ENCODE measurements at regions not wholly inside any gene's neighbourhood (a gene's known extent, or its start where the extent isn't known, plus 50 kb on each side); places are given as distances from the start of the nearest gene placed in this dataset.

DNA sequence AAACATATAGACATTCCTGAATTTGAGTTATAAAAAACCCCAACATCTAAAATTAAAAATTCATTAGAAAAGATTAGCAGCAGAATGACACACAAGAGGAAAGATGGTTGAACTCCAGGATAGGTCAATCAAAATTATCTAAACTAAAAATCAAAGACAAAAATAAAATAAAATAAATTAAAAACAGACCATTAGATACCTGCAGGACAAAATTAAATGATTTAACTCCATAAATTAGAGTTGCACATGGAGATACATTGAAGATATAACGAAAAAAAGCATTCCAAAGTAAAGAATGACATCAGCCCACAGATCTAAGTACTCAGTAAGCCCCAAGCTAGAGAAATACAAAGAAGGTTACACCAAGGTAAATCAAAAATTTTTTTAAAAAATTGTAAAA lies 226.1 kb upstream of the SORCS1 start:
- no peak for DNase-seq (ENCODE audit: extremely low spot score)
- Histone ChIP-seq H3K4me3 (ENCODE audit: low read depth, low read length) (no peak overlapping the region), H3K27ac (ENCODE audit: low read depth) (no peak overlapping the region), H3K4me1 (ENCODE audit: insufficient read depth) (no peaks in the 10 kb centered on the region), H3K36me3 (ENCODE audit: insufficient read depth) (no peaks in the 10 kb centered on the region)
- WGBS: 90% methylated on average over 1 of the region's 1 CpG

DNA sequence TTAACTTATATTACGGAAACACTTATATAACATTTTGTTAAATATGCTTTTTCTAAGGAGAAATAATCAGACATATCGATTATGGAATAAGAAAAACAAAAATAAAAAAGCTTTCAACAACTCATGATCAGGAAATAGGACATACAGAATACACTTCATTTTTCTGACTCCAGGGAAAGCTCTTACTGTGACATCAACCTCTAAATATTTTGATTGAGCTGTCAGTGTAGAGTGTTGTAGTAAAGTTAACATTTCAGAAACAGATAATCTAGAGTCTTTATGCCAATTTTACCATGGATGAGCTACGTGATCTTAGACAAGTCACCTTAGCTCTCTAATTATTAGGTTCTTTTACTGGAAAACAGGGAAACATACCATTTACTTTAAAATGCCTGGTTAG lies 218.9 kb upstream of the SORCS1 start:
- H3K4me3 ChIP-seq (ENCODE audit: low read depth, low read length): no peak overlapping the region
- H3K4me1 ChIP-seq (ENCODE audit: insufficient read depth): no peaks in the 10 kb centered on the region
- WGBS: 88% methylated on average over 3 of the region's 3 CpGs
- H3K36me3 ChIP-seq (ENCODE audit: insufficient read depth): no peaks in the 10 kb centered on the region
- no peak overlapping the region for H3K27ac ChIP-seq (ENCODE audit: low read depth)
- no peak for DNase-seq (ENCODE audit: extremely low spot score)

DNA sequence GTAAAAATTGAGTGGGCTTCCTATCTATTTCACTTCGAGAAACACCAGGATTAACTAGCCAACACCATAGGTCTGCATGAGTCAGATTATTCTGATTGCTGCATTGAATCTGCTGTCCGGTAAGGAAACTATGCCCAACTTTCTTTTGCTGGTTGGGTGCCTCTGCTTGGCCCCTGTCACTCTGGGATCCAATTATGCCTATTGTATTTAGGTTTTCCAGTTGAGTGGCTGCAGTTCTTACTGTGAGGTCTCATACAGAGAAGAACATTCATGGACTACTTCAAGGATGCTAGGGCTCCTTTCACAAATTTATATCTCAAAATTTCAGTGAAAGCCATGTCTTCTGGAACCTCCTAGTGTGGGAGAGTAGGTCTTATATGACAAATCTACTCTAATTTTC lies 215.1 kb upstream of the SORCS1 start:
- Histone ChIP-seq H3K4me1 (ENCODE audit: insufficient read depth) (no peaks in the 10 kb centered on the region), H3K36me3 (ENCODE audit: insufficient read depth) (no peaks in the 10 kb centered on the region), H3K27ac (ENCODE audit: low read depth) (no peak overlapping the region), H3K4me3 (ENCODE audit: low read depth, low read length) (no peak overlapping the region)
- WGBS: 88% methylated on average over 2 of the region's 2 CpGs
- DNase-seq (ENCODE audit: extremely low spot score): no peak

DNA sequence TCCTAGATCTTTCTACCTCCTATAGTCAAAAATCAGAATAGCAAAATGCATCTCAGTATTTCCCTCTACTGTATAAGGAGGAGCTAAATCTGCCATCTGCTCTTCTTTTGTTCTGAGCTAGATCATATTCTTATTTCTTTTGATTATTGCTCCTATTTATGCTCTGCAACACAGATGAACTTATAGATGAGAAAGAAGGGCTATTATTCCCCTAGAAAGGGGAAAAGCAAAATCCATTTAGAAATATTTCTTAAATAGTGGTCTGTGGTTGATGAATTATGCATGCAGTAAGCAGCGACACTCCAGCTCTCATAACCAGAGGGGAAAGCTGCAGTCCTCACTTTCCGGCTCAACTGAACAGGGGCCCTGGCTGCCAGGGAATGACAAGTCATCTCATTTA lies 207.3 kb upstream of the SORCS1 start:
- Histone ChIP-seq H3K36me3 (ENCODE audit: insufficient read depth) (no peaks in the 10 kb centered on the region), H3K27ac (ENCODE audit: low read depth) (no peak overlapping the region), H3K4me1 (ENCODE audit: insufficient read depth) (no peaks in the 10 kb centered on the region), H3K4me3 (ENCODE audit: low read depth, low read length) (no peak overlapping the region)
- no peak for DNase-seq (ENCODE audit: extremely low spot score)
- WGBS: 86% methylated on average over 2 of the region's 2 CpGs

DNA sequence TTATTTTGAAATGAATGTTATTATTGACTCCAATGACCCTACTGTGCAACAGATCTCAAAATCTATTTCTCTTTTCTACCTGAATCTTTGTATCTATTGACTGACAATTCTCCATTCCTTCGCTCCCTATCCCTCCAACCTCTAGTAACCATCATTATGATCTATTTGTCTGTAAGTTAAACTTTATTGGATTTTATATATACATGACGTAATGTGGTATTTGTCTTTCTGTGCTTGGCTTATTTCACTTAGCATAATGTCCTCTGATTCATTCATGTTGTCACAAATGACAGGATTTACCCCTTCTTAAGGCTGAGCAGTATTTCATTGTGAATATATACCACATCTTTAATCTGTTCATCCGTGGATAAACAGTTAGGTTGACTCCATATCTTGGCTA lies 200.4 kb upstream of the SORCS1 start:
- DNase-seq (ENCODE audit: extremely low spot score): no peak
- no peaks in the 10 kb centered on the region for H3K4me1 ChIP-seq (ENCODE audit: insufficient read depth)
- H3K27ac ChIP-seq (ENCODE audit: low read depth): no peak overlapping the region
- no peaks in the 10 kb centered on the region for H3K36me3 ChIP-seq (ENCODE audit: insufficient read depth)
- no peak overlapping the region for H3K4me3 ChIP-seq (ENCODE audit: low read depth, low read length)
- 84% methylated on average over 3 of the region's 3 CpGs for WGBS

DNA sequence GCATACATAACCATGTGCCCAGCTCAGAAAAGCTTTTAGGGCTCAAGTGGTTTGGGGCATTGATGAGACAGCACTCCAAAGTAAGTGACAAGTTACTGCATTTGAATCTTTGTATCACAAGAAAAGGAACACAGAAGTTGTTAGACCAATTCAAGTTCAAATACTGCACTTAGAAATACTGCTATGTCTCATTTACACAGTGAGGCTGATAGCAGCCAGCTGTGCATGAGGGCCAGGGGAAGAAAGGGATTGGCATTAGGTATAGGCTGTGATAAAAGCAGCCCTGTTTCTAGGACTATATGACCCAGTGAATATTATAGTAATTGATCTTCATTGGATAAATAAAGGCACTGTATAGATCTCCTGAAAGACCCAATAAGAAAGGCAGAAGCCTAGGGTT lies 197.8 kb upstream of the SORCS1 start:
- Histone ChIP-seq H3K4me3 (ENCODE audit: low read depth, low read length) (no peak overlapping the region), H3K27ac (ENCODE audit: low read depth) (no peak overlapping the region), H3K4me1 (ENCODE audit: insufficient read depth) (no peaks in the 10 kb centered on the region), H3K36me3 (ENCODE audit: insufficient read depth) (no peaks in the 10 kb centered on the region)
- no peak for DNase-seq (ENCODE audit: extremely low spot score)

DNA sequence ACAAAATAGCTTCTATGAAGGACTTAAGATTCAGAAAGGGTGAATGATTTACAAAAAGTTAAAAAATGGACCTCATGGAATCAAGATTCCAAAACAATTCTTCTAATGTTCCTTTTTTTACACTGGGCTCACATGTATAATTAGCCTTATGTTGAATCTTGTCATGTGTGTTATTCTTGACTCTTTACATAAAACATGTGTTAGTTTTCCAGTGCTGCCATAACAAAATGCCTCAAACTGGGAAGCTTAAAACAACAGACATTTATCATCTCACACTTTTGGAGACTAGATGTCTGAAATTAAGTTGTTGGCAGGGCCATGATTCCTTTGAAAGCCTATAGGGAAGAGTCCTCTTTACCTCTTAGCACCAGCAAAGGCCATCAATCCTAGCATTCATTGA lies 192.5 kb upstream of the SORCS1 start:
- DNase-seq (ENCODE audit: extremely low spot score): no peak
- H3K4me1 ChIP-seq (ENCODE audit: insufficient read depth): no peaks in the 10 kb centered on the region
- H3K4me3 ChIP-seq (ENCODE audit: low read depth, low read length): no peak overlapping the region
- H3K27ac ChIP-seq (ENCODE audit: low read depth): no peak overlapping the region
- no peaks in the 10 kb centered on the region for H3K36me3 ChIP-seq (ENCODE audit: insufficient read depth)

DNA sequence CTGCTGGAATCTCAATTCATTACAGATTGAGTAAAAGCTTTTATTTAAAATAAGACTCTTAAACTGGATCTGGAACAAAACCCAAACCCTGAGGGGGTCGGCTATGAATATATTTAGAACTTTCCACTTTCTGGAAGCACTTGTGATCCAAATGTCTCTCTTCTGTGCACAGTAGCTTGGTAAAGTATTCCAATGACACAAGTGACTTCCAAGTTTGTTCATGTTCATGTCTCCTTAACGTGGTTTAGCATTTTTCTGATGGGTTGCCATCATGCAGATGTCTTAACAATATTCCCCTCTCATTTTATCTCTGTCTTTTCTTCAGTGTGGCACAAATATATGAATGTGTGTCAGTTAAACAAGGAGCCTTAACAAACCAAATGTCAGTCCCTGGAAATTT lies 191.9 kb upstream of the SORCS1 start:
- no peak for DNase-seq (ENCODE audit: extremely low spot score)
- no peaks in the 10 kb centered on the region for H3K36me3 ChIP-seq (ENCODE audit: insufficient read depth)
- H3K27ac ChIP-seq (ENCODE audit: low read depth): no peak overlapping the region
- H3K4me1 ChIP-seq (ENCODE audit: insufficient read depth): no peaks in the 10 kb centered on the region
- H3K4me3 ChIP-seq (ENCODE audit: low read depth, low read length): no peak overlapping the region
- 67% methylated on average over 2 of the region's 2 CpGs for WGBS

DNA sequence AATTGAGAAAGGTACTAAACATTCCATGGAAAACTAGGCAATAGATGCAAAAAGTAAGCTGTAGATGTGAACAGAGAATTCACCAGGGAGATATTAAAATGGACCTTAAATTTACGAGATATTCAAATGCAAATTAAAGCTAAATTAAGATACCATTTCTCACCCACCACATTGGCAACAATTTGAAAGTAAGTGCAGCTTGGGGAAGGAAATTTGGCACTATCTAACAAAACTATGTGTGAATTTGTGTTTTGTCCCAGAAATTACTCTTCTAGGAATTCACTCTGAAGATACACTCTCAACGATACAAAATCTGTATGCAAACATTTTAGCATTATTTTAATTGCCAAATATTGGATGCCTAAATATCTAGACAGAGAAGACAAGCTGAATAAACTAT lies 178.2 kb upstream of the SORCS1 start:
- H3K4me1 ChIP-seq (ENCODE audit: insufficient read depth): no peaks in the 10 kb centered on the region
- no peak overlapping the region for H3K27ac ChIP-seq (ENCODE audit: low read depth)
- no peak overlapping the region for H3K4me3 ChIP-seq (ENCODE audit: low read depth, low read length)
- no peak for DNase-seq (ENCODE audit: extremely low spot score)
- 77% methylated on average over 2 of the region's 2 CpGs for WGBS
- H3K36me3 ChIP-seq (ENCODE audit: insufficient read depth): no peaks in the 10 kb centered on the region

DNA sequence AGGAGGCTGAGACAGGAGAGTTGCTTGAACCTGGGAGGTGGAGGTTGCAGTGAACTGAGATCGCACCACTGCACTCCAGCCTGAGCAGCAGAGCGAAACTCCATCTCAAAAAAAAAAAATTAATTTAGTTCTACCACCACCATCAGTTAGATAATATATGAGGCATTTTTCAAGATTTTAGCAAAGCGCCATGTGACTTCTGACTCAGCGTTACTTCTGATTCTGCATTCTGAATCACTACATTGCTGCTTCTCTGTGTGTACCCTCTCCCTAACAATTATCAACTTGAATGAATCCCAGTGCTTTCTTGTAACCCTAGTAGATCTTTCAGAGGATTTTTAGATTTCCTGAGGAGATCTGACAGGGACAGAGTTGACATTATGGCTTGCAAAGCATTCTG lies 176.8 kb upstream of the SORCS1 start:
- WGBS: 94% methylated on average over 4 of the region's 4 CpGs
- Histone ChIP-seq H3K4me3 (ENCODE audit: low read depth, low read length) (no peak overlapping the region), H3K27ac (ENCODE audit: low read depth) (no peak overlapping the region), H3K4me1 (ENCODE audit: insufficient read depth) (no peaks in the 10 kb centered on the region), H3K36me3 (ENCODE audit: insufficient read depth) (no peaks in the 10 kb centered on the region)
- no peak for DNase-seq (ENCODE audit: extremely low spot score)

DNA sequence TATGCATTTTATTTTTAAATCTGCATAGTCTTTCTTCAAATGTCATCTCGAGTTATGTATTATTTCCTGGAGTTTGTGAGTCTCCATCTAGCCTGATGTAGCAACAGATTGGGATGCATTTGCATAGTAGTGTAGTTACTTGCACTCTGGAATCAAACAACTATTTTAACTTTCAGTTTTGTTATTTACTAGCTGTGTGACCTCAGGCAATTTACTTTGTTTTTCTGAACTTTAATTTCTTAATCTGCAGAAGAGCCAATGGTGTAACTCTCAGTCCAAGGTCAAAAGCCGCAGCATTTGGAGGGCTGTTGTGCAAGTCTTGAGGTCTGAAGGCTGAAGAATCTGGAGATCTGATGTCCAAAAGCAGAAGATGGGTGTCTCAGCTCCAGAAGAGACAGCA lies 175.8 kb upstream of the SORCS1 start:
- WGBS: 68% methylated on average over 2 of the region's 2 CpGs
- Histone ChIP-seq H3K27ac (ENCODE audit: low read depth) (no peak overlapping the region), H3K4me3 (ENCODE audit: low read depth, low read length) (no peak overlapping the region), H3K36me3 (ENCODE audit: insufficient read depth) (no peaks in the 10 kb centered on the region), H3K4me1 (ENCODE audit: insufficient read depth) (no peaks in the 10 kb centered on the region)
- no peak for DNase-seq (ENCODE audit: extremely low spot score)

DNA sequence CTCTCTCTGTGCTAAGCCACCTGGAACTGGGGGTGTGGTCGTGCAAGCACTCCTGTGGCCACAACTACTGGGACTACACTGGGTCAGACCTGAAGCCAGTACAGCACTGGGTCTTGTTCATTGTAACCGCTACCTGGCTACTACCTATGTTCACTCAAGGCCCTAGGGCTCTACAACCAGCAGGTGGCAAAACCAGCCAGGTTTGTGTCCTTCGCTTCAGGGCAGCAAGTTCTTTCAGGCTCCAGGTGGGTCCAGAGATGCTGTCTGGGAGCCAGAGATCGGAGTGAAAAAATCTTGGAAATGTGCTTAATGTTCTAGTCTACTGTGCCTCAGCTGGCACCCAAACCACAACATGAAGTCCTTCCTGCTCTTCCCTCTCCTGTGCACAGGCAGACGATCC lies 171.6 kb upstream of the SORCS1 start:
- Histone ChIP-seq H3K4me3 (ENCODE audit: low read depth, low read length) (no peak overlapping the region), H3K27ac (ENCODE audit: low read depth) (no peak overlapping the region), H3K36me3 (ENCODE audit: insufficient read depth) (peaks cover 2% of the 10 kb centered on the region), H3K4me1 (ENCODE audit: insufficient read depth) (no peaks in the 10 kb centered on the region)
- WGBS: 83% methylated on average over 5 of the region's 5 CpGs
- DNase-seq (ENCODE audit: extremely low spot score): no peak

DNA sequence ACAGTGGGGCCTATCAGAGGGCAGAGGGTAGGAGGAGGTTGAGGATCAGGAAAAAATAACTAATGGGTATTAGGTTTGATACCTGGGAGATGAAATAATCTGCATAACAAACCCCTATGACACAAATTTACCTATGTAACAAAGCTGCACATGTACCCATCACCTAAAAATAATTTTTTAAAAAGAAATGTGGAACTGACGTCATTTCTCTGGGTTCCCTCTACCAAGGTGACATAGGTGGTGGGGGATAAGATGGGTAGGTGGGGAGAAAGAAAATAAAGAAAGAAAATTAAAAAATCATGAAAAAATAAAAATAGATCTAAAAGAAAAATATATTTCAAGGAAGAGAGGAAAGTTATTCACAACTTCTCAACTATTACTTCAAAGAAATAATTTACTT lies 153.1 kb upstream of the SORCS1 start:
- 77% methylated on average over 1 of the region's 1 CpG for WGBS
- Histone ChIP-seq H3K4me1 (ENCODE audit: insufficient read depth) (no peaks in the 10 kb centered on the region), H3K4me3 (ENCODE audit: low read depth, low read length) (no peak overlapping the region), H3K27ac (ENCODE audit: low read depth) (no peak overlapping the region), H3K36me3 (ENCODE audit: insufficient read depth) (no peaks in the 10 kb centered on the region)
- DNase-seq (ENCODE audit: extremely low spot score): no peak

DNA sequence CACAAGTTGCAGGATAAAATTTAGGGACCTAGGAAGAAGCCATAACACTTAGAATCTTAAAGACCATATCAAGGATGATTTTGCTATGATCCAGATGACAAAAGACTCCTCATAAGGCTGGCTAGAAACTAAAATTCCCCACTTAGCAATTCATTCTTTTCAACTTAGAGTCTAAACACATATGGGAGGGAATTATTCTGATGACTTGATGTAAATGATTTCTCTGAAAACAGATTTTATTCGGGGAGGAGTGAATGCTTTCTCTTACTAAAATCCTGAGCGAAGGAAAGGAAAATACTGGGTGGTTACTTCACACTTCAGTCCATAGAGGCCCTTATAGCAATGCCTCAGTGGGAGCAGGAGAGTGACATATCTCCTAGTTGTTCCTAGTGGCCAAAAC lies 138.7 kb upstream of the SORCS1 start:
- Histone ChIP-seq H3K36me3 (ENCODE audit: insufficient read depth) (no peaks in the 10 kb centered on the region), H3K4me1 (ENCODE audit: insufficient read depth) (no peaks in the 10 kb centered on the region), H3K27ac (ENCODE audit: low read depth) (no peak overlapping the region), H3K4me3 (ENCODE audit: low read depth, low read length) (no peak overlapping the region)
- WGBS: 78% methylated on average over 2 of the region's 2 CpGs
- DNase-seq (ENCODE audit: extremely low spot score): no peak

DNA sequence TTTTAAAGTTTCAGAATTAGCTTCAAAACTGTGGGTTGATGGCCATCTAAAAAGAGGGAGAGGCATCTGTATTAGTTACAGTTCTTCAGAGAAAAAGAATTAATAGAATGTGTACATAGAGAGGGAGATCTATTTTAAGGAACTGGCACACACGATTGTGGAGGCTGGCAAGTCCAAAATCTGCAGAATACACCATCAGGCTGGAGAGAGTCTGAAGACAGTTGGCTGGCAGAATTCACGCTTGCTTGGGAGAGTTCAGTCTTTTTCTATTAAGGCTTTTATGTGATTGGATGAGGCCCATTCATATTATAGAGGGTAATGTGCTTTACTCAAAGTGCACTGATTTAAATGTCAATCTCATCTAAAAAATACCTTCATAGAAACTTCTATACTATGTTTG lies 135.1 kb upstream of the SORCS1 start:
- Histone ChIP-seq H3K36me3 (ENCODE audit: insufficient read depth) (no peaks in the 10 kb centered on the region), H3K4me3 (ENCODE audit: low read depth, low read length) (no peak overlapping the region), H3K27ac (ENCODE audit: low read depth) (no peak overlapping the region), H3K4me1 (ENCODE audit: insufficient read depth) (no peaks in the 10 kb centered on the region)
- DNase-seq (ENCODE audit: extremely low spot score): no peak
- 87% methylated on average over 2 of the region's 2 CpGs for WGBS

Measured in urinary bladder (tissue), 3 donors.